Effector CD8-positive, alpha-beta T cell (primary cell): ENCODE measurements at regions not wholly inside any gene's neighbourhood (a gene's known extent, or its start where the extent isn't known, plus 50 kb on each side); places are given as distances from the start of the nearest gene placed in this dataset.
"Not testable (repeated sequence)": the region's sequence is repeated elsewhere in the genome, so short reads cannot be mapped to it uniquely, and the experiment has no call there.

Experiments
- DNase-seq: peaks from one replicate; lab custom pipeline; 2025; lab: John Stamatoyannopoulos, UW

DNA sequence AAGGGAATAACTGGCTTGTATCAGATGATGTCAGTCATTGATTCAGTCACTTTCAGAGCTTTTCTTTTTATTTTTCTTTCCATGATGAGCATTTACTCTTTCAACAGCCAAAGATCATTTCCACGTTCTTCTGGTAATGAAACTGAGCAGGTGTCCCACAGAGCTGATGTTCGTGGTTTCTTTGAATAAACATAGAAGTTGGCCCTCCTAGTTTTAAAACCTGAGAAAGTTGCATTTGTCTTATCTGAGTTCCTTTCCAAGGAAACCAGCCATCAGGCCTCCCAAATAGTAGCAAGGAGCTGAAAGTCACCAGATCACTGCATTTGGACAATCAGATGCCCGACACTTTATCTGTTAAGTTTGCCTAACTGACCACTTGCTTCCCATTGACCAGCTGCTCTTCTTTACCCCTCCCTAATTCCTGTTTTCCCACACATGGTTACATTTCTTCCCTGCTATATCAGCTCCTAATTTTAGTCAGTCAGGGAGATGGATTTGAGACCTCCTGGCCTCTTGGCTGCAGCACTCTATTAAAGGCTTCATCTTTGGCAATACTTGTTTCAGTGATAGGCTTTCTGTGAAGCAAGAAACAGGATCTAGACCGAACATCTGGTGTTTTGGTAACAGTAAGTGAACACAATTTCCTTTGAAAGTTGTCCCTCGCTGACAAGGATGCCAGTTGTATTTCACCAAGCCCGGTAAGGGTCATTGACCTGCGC is 420.8 kb downstream of the CHSY3 start:
- no peak for DNase-seq

DNA sequence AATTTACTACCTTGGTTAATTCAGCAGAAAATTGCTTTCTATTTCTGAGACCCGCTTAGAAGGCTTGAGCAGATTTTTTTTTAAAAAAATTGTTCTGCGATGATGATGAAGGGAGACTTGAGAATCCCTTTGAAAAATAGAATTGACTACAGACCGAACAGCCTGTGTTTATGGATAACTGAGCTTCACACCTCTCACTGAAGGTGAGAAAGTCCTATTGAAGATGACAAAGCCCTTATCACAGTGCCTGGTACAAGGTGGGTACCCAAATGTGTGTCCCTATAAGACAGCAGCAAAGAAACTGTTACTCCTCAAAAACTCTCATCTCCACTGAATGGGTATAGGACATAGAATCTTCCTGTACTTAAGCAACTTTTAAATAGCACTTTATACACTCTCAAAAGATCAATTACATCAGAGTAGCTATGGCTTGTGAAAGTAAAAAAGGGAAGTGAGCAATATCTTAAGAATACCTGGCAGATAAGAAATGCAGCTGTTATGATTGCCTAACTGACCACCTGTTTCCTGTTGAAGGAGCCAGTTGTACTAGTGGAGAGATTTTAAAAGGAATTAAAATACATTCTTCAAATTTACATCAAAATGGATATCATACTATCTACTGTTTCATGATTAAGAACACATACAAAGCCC is 419.7 kb downstream of the CHSY3 start:
- no peak for DNase-seq

DNA sequence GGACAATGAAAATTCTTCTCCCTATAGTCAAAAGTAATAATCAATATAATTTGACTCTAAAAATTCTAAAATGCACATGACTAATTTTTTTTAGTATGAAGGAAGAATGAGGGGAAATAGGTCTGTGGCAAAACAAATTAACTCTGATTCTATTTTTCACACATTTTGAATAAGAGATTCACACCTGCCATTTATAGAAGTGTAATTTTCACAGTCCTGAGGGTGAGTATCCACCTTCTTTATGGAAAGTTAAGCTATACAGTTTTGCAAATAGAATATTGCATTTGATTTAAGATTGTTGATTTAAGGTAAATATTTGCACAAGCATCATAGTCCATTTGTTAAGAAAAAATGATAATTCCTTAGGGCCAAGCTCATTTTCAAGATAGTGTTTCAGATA is 417.7 kb downstream of the CHSY3 start:
- DNase-seq, result no peak

DNA sequence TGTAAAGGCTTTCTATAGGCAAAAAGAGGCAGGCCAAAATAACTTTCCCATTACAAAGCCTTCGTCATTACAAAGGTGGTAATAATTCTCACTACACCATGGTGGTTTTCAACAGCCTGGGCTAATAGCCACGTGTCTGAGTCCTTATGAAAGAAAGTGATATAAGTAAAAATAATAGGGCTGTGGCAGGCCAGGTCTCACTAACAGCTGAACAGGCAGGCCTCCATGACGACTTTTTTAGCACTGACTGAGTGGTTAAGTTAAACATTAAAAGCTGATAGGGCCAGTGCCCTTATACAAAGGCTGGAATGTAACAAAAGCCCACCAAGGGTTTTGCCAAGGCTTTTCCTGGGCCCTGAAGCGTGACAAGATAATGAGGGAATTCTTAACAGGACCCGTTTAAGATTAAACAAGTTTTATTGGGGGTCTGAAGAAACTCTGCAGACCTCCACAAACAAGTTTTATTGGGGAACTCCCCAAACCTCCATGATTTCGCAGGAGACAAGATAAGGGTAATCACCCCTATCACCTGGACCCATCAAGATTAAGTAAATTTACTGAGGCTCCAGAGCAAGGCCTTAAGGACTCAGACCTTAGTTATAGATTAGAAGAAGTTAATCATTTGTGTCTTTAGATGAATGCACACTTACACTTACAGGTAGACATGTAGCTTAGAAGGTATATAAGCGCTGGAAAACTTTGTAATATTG is 412.9 kb downstream of the CHSY3 start:
- DNase-seq, result no peak

DNA sequence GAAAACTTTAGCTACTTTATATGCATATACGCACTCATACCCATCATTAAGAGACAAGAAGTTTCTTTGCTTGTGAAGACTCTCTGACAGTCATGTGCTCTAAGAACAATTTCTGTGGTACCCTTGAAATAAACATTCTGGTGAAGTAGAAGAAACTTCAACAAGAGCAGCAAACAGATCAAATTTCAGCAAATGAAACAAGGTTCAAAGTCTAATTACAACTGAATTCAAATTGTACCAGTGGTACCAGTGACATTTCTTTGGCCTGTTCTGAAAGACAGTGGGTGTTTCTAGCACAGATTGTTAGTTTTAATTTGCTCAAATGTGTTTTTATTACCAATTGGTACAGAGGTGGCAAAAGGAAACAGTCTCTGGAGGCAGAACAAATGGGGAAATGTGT is 391.0 kb downstream of the CHSY3 start:
- DNase-seq, result no peak

DNA sequence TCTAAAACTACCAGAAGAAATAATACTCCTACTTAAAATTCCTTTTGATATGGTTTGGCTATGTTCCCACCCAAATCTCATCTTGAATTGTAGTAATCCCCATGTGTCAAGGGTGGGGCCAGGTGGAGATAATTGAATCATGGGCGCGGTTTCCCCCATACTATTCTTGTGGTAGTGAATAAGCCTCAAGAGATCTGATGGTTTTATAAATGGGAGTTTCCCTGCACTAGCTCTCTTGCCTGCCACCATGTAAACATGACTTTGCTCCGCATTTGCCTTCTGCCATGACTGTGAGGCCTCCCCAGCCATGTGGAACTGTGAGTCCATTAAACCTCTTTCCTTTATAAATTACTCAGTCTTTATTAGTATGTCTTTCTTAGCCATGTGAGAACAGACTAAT is 390.5 kb downstream of the CHSY3 start:
- DNase-seq, result not testable (repeated sequence)

DNA sequence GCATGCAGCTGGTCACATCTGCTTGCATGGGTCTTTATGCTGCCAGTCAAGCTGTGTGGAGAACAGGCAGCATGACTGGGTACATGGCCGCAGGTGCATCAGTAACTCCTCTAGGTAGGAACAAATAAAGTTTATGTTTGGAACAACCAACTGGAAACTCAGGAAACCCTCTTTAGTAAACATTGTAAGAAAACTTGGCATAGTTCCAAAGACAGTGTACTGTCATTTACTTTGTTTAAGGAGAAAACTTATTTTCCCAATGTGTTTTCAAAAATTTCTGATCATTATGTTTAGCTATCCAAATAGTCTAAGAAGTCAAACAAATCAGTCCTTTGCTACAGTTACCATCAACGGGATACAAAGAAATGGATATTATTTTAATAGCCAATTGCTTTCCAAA is 386.0 kb downstream of the CHSY3 start:
- DNase-seq, result no peak

DNA sequence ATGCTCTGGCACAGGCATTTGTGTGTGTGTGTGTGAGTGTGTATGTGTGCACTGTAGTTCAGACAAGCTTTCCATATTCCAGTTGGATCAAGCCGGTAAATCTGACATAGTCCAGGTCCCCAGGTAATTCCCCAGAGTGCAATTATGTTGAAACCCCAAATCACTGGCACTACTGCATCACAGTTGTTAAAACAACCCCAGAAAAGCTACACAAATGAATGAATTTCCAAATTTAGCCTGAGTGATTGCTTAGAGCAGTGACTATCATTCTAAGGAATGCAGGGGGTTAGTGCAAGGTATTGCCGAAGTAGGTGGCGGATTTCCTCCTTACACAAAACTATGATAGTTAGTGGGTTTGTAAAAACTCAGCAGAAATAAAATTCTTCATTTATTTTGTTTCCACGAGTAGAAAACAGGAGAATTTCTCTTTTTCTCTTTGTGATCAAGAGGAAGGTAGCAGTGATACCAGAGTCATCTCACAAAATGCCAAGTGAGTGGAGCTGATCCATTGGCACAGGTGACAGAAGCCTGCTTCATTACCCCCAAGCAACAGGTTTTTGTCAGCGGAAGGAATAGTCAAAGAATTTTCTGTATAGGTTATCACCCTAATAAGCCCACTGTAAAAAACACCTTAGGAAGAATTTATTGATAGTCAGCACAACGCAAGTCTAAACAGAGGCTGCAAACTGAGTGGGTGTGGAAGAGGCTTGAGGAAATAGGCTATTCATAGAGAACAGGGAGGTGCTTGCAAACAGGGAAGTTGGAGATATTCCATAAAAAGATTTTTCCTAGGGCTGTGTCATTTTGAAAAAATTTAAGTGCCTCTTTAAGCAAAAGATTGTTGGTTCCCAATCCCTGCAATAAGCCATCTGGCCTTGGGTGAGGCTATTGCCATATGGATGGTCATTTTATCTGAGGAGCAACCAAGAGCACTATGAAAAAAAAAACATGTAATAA is 385.1 kb downstream of the CHSY3 start:
- DNase-seq, result no peak

DNA sequence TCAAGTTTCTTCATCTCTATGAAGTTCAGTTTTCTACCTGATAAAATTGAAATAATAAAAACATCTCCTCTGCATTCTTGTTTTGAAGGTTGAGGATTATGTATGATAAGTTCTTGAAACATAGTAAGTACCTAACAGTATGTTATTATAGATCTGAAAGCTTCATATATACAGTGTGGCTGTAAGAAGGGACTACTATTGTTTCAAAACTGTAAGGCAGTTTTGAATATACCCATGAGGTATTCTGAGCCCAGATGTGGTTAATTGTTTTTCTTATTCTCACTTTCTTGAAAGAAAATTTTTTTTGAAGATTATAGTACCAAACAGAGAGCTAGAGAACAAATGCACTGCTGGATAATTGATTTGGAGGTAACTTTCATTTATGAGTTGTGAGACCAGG is 383.2 kb downstream of the CHSY3 start:
- DNase-seq, result no peak

DNA sequence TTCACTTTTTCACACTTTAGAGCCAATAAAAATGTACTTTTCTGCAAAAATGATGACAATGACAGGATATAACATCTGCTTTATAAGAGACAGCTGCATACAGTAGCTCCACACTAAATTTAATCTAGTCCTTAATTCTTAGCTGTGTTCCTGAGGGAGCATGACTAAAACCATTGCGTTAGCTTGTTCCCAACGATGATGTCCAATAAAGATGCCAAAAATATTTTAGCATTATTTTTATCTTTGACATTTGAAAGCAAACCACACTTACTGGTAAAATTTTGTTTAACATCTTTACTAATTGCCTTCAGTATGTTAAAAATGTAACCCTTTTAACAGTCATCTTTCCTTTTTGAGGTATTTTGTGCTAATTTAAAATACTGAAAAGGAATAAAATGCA is 382.7 kb downstream of the CHSY3 start:
- no peak for DNase-seq

DNA sequence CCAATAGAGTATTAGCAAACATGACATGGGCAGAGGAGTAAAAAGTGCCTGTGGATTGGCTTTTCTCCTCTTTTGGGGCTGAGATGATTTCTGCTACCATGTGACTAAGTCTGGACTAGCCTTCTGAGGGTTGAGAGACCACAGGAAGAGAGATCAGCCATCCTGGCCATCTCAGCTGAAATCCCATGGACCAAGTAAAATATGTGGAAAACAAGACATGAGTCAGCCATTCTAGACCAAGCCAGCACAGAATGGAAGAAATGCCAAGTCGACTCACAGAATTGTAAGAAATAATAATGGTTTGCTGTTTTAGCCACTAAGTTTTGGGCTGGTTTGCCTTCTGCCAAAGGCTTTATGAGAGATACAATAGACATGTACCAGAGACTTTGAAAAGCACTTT is 377.8 kb downstream of the CHSY3 start:
- DNase-seq, result no peak

DNA sequence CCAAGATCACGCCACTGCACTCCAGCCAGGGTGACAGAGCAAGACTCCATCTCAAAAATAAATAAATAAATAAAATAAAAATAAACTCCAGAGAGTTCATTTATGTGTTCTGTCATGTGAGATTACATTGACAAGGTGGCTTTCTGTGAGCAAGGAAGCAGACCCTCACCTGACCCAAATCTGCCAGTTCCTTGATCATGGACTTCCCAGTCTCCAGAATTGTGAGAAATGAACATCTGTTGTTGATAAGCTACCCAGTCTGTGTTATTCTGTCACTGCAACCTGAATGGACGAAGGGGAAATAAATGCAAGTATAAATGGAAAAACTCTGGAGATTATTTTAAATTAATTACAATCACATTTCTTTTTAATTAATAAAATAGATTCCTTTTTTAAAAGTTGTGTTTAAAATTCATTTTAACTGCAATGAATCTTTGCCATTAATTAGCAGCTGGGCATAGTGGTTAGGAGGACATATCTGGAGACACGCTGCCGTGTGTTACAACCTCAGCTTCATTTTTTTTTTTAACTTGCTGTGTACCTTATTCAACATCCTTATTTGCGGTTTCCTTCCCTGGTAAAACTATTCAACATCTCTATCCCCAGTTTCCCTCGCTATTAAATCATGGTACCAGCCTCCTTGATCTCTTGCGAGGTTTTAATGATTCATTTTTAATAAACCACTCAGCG is 376.4 kb downstream of the CHSY3 start:
- DNase-seq, result no peak

DNA sequence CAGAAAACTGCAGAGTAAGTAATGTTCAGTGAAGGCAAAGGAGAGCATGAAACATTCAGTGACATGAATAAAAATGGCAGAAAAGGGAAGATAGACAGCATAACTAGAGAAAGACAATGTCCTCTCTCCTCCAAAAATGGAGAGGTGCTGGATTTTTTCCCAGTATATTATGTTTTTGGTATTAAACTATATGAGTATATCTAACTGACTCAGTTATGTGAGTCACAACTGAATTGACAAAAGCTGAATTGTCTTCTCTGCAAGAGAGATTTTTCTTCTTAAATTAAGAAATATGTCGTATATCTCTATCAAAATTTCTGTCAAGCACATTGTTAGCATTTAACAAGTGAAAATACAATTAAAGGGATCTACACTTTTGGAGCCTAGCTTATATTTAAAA is 375.1 kb downstream of the CHSY3 start:
- DNase-seq, result no peak

DNA sequence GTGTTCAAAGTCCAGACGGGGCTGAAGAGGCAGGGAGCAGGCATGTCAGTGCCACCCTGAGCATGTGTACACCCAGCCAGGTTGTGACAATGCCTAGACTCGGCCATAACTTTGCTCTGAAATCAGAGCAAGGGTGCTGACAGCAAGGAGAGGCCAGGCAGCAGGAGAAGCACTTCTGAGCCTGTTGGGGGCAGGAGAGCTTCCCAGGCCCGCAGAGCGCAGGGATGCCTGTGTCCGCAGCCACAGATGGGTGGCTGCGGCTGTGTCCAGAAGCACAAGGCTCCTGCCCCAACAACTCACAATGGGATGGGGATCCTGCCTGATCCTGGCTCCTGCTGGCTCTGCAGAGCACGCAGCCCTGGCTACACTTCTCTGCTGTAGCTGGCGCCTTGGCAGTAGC is 373.9 kb downstream of the CHSY3 start:
- no peak for DNase-seq

DNA sequence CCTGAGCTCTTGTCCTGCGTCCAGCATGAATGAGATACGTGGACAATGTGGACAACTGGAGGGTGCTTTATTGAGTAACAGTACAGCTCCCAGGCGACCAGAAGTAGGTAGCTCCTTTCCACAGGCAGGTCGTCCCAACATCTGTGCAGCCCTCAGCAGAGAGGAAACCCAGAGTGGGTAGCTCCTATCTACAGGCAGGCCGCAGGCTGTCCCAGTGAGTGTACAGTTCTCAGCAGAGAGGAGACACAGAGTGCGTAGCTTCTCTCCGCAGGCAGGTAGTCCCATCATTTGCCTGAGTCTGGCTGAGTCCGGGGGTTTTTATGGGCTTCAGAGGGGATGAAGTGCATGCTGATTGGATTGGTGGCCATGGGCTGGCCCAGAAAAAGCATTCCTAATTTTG is 373.3 kb downstream of the CHSY3 start:
- no peak for DNase-seq

DNA sequence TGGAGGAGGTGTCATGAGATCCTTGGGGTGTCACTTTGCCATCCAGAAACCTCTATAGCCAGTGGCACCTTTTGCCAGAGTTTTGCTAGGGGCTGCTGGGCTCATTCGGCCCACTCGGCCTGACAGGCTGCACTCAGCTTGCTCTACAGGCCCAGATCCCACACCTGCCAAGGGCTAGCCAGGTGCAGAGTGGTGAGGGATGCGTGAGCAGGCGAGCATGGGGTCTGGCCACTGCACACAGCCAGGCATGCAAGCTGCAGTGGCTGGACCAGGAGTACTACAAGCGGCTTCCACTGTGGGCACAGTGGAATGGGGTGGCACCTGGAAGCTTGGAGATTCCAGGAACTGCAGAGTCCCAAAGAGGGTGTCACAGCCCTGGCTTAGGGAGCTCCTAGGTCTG is 372.7 kb downstream of the CHSY3 start:
- DNase-seq, result no peak

DNA sequence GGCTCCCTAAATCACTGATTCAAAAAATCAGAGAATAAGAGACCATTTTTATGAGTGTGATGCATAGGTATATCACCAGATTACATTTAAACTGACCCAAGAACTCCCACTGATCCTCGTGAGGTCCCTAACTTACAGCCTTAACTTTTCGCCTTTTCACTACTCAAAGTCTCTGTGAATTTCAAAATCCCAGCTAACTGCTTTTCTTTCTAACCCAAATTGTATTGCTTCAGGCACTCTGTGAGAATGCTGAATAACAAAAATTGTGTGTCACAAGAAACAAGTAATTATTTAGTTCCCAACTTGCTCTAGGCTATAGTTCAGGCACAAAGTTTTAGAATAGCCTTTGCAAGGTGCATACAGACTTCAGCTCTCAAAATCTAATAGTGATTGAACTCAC is 368.6 kb downstream of the CHSY3 start:
- DNase-seq, result no peak

DNA sequence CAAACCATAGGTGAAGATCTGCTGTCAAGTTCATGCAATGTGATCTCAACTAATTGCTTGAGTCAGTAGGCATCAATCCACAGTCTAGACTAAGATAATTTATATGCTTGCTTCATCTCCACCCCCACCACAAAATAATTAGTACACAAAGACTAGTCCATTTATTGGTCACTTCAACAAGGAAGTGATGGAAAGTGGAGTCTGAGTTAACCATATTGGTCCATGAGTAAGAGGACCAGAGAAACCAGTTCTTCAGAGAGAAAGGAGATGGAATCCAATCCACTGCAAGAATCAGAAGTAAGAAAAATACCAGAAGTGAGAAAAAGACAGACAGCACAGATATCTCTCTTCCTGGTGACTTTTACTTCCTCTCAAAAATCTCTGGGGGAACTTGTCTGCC is 366.5 kb downstream of the CHSY3 start:
- no peak for DNase-seq

DNA sequence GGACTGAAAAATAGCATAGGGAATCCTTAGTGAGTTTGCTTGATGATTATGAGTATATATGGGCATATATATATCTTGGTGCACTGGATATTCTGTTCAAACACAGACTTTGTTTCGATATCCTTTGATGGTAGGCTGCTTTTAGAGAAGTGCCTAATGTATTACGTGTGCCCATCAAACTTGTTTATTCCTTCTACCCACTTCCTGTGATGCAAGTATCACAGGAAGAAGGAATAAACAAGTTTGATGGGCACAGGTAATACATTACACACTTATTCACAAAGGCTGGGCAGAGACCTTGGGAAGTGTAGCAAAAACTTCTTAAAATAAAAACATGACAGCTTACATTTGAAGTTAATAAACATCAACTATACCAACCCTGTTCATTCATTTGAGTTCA is 364.2 kb downstream of the CHSY3 start:
- no peak for DNase-seq

DNA sequence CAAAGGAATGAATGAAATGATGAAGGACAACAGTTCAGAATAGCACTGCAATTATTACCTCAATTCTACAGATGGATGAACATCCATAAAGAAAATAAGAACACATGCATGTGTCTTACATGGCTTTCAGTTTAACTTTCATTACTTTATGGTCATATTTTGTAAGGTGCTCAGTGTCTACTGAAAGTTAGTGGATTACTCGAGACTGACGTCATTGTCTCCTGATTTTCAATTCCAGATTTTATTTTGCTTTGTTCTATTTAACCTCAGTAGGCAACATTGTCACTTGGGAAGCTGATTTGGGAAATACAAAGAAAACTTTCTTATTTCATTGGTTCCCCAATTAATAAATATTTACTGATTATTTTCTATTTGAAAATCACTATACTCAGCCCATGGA is 363.7 kb downstream of the CHSY3 start:
- DNase-seq, result no peak

DNA sequence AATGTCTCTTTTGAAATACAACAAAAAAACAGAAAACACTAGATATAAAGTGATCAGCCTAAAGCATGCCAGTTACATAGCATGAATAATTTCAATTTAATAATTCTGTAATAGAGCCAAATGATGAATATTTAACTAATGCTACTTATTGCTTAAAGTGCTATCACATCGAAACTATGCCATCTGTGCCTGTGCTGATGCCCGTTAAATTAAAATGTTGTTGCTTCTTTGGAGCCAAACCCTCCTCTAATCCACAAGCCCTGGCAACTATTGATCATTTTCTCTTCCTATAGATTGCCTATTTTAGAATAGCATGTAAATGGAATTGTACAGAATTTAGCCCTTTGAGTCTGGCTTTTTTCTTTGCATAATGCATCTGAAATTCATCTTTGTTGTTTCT is 356.2 kb downstream of the CHSY3 start:
- no peak for DNase-seq

DNA sequence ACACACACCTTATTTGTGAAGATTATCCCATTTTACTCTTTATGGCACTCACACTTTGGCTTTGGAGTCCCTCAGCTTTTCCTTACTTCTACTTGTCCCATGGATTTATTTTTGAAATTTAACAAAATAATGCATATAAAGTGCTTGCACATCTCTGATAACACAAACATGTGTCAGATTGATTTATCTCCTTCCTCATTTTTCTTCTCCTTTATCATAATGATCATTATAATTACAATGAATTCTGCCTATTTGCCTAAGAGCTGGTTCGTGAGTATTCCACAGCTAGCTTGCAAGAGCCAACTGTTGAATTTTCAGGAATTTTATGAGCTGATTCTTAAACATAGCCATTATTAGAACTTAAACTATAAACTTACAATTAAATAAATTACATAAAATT is 347.7 kb downstream of the CHSY3 start:
- DNase-seq, result no peak
